OCI-LY3 (cell line): ENCODE measurements at regions not wholly inside any gene's neighbourhood (a gene's known extent, or its start where the extent isn't known, plus 50 kb on each side); places are given as distances from the start of the nearest gene placed in this dataset.

ENCODE experiments used
- H2AFZ ChIP-seq: fragments of 200-600, 300-600 bp; shearing (Covaris generic); 2 replicates; pipeline ENCODE4 v1.6.0; 2014; ENCODE audit warnings: antibody characterized with exemption, low read depth, low read length
- H3K27ac ChIP-seq: fragments of 200-600, 300-600 bp; sonication (generic); 2 replicates; pipeline ENCODE4 v1.5.1; 2014; ENCODE audit warnings: mild to moderate bottlenecking, low read length, moderate library complexity, mixed read lengths
- H3K27me3 ChIP-seq: fragments of 200-600, 300-600 bp; sonication (generic); 2 replicates; pipeline ENCODE4 v1.6.1; 2014; ENCODE audit warnings: low read depth, low read length, mixed read lengths
- H3K36me3 ChIP-seq: fragments of 200-600, 300-600 bp; sonication (generic); replicated peaks from 2 replicates; pipeline ENCODE3; 2014; ENCODE audit warnings: low read depth, low read length, mixed read lengths
- H3K4me1 ChIP-seq: fragments of 300-600, 200-600 bp; sonication (generic); 2 replicates; pipeline ENCODE4 v1.6.1; 2014; ENCODE audit warnings: low read length, mixed read lengths
- H3K4me2 ChIP-seq: fragments of 200-600, 300-600 bp; sonication (generic); 2 replicates; pipeline ENCODE4 v1.6.1; 2014; ENCODE audit warnings: low read length, mixed read lengths
- H3K4me3 ChIP-seq: fragments of 300-600, 200-600 bp; sonication (generic); 2 replicates; pipeline ENCODE4 v1.5.1; 2014; ENCODE audit warnings: antibody characterized with exemption, mild to moderate bottlenecking, low read length, moderate library complexity
- H3K79me2 ChIP-seq: fragments of 300-600, 200-600 bp; shearing (Covaris generic); 2 replicates; pipeline ENCODE4 v1.6.1; 2014; ENCODE audit warnings: mild to moderate bottlenecking, low read length, mixed read lengths
- H3K9ac ChIP-seq: fragments of 300-600, 200-600 bp; shearing (Covaris generic); 2 replicates; pipeline ENCODE4 v1.6.0; 2014; ENCODE audit warnings: mild to moderate bottlenecking, low read length, moderate library complexity
- H3K9me3 ChIP-seq: fragments of 200-600, 300-600 bp; shearing (Covaris generic); 2 replicates; pipeline ENCODE4 v1.6.1; 2014; ENCODE audit warnings: low read length, mixed read lengths; ENCODE audit not compliant: insufficient read depth
- H4K20me1 ChIP-seq: fragments of 200-600, 300-600 bp; sonication (generic); 2 replicates; pipeline ENCODE4 v1.6.1; 2016; ENCODE audit warnings: low read length, mixed read lengths; ENCODE audit not compliant: insufficient read depth
- CTCF ChIP-seq: fragments of 200-600, 300-600 bp; sonication (generic); IDR thresholded peaks from 2 replicates; pipeline ENCODE4 v1.5.1; 2014; ENCODE audit warnings: antibody characterized with exemption, low read length, low read depth
- EZH2phosphoT487 ChIP-seq: fragments of 200-600 bp; shearing (Covaris generic); IDR thresholded peaks from 2 replicates; pipeline ENCODE4 v1.6.1; 2018; ENCODE audit warnings: antibody characterized with exemption, mixed run types, low read depth

DNA sequence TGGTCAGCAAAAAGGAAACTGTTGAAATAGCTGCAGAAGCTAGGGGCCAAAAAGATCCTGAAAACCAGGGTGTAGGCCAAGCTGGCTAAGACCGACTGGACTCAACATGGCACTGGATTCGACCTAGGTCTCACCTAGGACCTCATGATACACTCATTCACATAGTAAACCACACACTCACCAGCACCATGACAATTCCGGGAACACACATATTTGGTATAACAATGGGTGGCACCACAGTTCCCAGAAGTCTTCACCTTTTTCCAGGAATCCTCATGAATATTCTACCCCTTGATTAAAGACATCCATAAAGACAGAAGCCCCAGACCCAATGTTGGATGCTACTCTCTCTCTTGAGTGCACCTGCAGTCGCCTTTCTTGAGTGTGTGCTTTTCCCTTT, 460.1 kb downstream of the TMEM114 start:
- H3K4me1 ChIP-seq, result no peaks in the 10 kb centered on the region
- H3K4me2 ChIP-seq, result no peak overlapping the region
- H3K27me3 ChIP-seq, result no peaks in the 10 kb centered on the region
- H3K9me3 ChIP-seq, result no peaks in the 10 kb centered on the region
- no peaks in the 10 kb centered on the region for H3K36me3 ChIP-seq
- no peak for TF ChIP-seq EZH2phosphoT487
- no peak for TF ChIP-seq CTCF
- no peak overlapping the region for H3K9ac ChIP-seq
- H4K20me1 ChIP-seq, result no peaks in the 10 kb centered on the region
- no peak overlapping the region for H3K27ac ChIP-seq
- no peak overlapping the region for H3K4me3 ChIP-seq
- no peaks in the 10 kb centered on the region for H3K79me2 ChIP-seq
- no peak overlapping the region for H2AFZ ChIP-seq

GRCh38 chr16:8127070-8127469, 463.2 kb downstream of the TMEM114 start:
- H3K36me3 ChIP-seq, result no peaks in the 10 kb centered on the region
- TF ChIP-seq CTCF (no peak), EZH2phosphoT487 (no peak)
- no peaks in the 10 kb centered on the region for H3K9me3 ChIP-seq
- no peak overlapping the region for H3K4me2 ChIP-seq
- H4K20me1 ChIP-seq, result no peaks in the 10 kb centered on the region
- H3K4me3 ChIP-seq, result no peak overlapping the region
- no peak overlapping the region for H3K27ac ChIP-seq
- no peaks in the 10 kb centered on the region for H3K79me2 ChIP-seq
- H3K9ac ChIP-seq, result no peak overlapping the region
- no peak overlapping the region for H2AFZ ChIP-seq
- no peaks in the 10 kb centered on the region for H3K27me3 ChIP-seq
- H3K4me1 ChIP-seq, result no peaks in the 10 kb centered on the region

GRCh38 chr16:8126313-8126712, 464.0 kb downstream of the TMEM114 start:
- H3K27ac ChIP-seq, result no peak overlapping the region
- no peaks in the 10 kb centered on the region for H3K4me1 ChIP-seq
- no peaks in the 10 kb centered on the region for H3K36me3 ChIP-seq
- no peak overlapping the region for H3K4me3 ChIP-seq
- no peak overlapping the region for H2AFZ ChIP-seq
- TF ChIP-seq EZH2phosphoT487 (no peak), CTCF (no peak)
- H3K4me2 ChIP-seq, result no peak overlapping the region
- H3K9me3 ChIP-seq, result no peaks in the 10 kb centered on the region
- no peak overlapping the region for H3K9ac ChIP-seq
- no peaks in the 10 kb centered on the region for H4K20me1 ChIP-seq
- no peaks in the 10 kb centered on the region for H3K27me3 ChIP-seq
- H3K79me2 ChIP-seq, result no peaks in the 10 kb centered on the region

DNA sequence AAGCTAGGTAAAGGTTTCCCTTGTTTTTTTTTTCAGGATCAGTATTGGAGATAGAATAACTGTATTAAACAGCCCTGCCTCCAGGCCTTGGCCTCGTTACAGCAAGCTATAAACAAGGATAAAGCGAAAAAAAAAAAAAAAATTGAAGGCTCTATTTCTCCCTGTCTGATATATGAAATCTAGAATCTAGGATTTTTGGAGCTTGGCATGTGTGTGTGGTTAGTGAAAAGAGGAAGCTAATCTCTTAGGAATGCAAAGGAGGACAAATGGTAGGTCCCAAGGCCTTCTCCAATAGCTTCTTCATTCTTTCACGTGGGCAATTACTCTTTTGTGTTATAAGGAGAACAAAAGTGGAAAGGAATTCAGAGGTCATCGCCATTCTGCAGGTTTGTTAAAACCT, 470.3 kb downstream of the TMEM114 start:
- Histone ChIP-seq H3K9ac (no peak overlapping the region), H3K4me3 (no peak overlapping the region), H3K27ac (no peak overlapping the region), H3K4me1 (no peaks in the 10 kb centered on the region), H3K27me3 (no peaks in the 10 kb centered on the region), H3K9me3 (no peaks in the 10 kb centered on the region), H3K4me2 (no peak overlapping the region), H3K79me2 (no peaks in the 10 kb centered on the region), H2AFZ (no peak overlapping the region), H3K36me3 (no peaks in the 10 kb centered on the region), H4K20me1 (no peaks in the 10 kb centered on the region)
- TF ChIP-seq EZH2phosphoT487, result no peak
- TF ChIP-seq CTCF, result no peak
